ENCODE measurements at regions not wholly inside any gene's neighbourhood (a gene's known extent, or its start where the extent isn't known, plus 50 kb on each side); places are given as distances from the start of the nearest gene placed in this dataset.

DNA sequence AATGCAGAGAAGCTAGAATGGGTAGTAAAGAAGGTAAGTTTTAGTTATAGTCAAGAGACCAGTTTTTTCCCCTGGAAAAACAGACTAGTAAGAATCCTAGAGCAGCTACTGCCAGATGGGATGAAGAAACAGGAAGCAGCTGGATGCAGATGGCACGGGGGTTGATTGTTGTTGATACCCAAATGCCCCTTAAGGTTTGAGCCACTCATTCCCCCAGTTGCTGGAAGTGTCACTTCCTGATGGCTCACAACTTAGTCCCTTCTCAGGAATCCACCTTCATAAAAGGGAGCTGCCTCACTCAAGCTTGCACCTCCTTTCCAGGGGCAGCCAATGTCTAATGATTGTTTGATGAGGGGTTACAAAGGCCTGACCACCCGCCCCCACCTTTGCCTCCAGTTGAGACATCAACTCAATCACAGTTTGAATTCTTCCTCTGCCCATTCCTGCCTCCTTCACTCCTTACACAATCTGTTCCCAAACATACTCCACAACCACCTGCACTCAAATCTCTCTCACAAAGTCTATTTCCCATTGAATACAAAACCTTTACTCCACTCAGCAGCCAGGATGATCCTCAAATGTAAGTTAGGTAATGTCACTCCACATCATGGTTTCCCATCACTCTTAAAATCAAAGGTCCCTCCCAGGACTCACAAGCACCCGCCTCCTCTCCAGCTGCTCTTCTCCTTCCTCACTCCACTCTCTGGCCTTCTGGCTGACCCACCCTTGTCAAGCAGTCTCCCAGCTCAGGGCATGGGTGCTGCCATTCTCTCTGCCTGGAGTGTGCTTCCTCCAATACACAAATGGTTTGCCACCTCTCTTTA, 450.1 kb upstream of the THBS1 start:
- 99% methylated on average over 3 of the region's 3 CpGs for WGBS (ENCODE audit: low lambda C conversion rate)
- peaks cover 48% of the 10 kb centered on the region for H3K4me1 ChIP-seq (ENCODE audit: insufficient read depth, low read length)

More for the DNA sequence above, 450.1 kb upstream of the THBS1 start:
- intact Hi-C loops (cut with micrococcal nuclease; ENCODE audit: unreplicated experiment): no loop called here
- Histone ChIP-seq H4K20me1 (ENCODE audit: insufficient read depth, low read length) (no peaks in the 10 kb centered on the region), H2AFZ (ENCODE audit: low read length) (no peak overlapping the region), H3K27ac (ENCODE audit: extremely low read length, insufficient read depth, low read length) (no peak overlapping the region), H3K9me3 (ENCODE audit: low read length) (no peaks in the 10 kb centered on the region), H3K36me3 (replicated peaks in 1 of 2; ENCODE audit: control insufficient read depth in 1 of 2, insufficient read depth in 2 of 2, low read length in 2 of 2) (no peaks in the 10 kb centered on the region), H3K4me3 (replicated peaks in 1 of 3; ENCODE audit: insufficient read depth in 1 of 3, low read depth in 2 of 3, low read length in 3 of 3) (no peak overlapping the region), H3K27me3 (ENCODE audit: control insufficient read depth in 1 of 2, insufficient read depth in 2 of 2, low read length in 2 of 2) (no peaks in the 10 kb centered on the region), H3K79me2 (ENCODE audit: insufficient read depth, low read length) (no peaks in the 10 kb centered on the region), H3K4me2 (ENCODE audit: low read depth, low read length) (no peak overlapping the region), H3K9ac (ENCODE audit: insufficient read depth, low read depth, low read length) (no peak overlapping the region; the same call in 1 of the 2 replicates)
- CTCF ChIA-PET (ENCODE audit: low intra/inter-chr PET ratio, low total read pairs): no interaction called here
- DNase-seq (ENCODE audit: low spot score) (no peak), ATAC-seq (no peak), FAIRE-seq (no peak)
- BruUV-seq (replicated peaks): no TSS peak
- TF ChIP-seq, protein P1, sequence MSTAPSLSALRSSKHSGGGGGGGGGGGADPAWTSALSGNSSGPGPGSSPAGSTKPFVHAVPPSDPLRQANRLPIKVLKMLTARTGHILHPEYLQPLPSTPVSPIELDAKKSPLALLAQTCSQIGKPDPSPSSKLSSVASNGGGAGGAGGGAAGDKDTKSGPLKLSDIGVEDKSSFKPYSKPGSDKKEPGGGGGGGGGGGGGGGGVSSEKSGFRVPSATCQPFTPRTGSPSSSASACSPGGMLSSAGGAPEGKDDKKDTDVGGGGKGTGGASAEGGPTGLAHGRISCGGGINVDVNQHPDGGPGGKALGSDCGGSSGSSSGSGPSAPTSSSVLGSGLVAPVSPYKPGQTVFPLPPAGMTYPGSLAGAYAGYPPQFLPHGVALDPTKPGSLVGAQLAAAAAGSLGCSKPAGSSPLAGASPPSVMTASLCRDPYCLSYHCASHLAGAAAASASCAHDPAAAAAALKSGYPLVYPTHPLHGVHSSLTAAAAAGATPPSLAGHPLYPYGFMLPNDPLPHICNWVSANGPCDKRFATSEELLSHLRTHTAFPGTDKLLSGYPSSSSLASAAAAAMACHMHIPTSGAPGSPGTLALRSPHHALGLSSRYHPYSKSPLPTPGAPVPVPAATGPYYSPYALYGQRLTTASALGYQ (CRISPR knock-in tag; IDR thresholded peaks at IDR 0.05): no peak
- no peak for TF ChIP-seq ZMYM2 (CRISPR knock-in tag; IDR thresholded peaks at IDR 0.05)
- TF ChIP-seq MBD4 (IDR thresholded peaks at IDR 0.05; ENCODE audit: borderline replicate concordance, low read length): no peak
- no peak for TF ChIP-seq ZNF382 (CRISPR knock-in tag; IDR thresholded peaks at IDR 0.05; ENCODE audit: borderline replicate concordance)
- no peak for TF ChIP-seq ZNF678 (CRISPR knock-in tag; IDR thresholded peaks at IDR 0.05)
- TF ChIP-seq, protein P2, sequence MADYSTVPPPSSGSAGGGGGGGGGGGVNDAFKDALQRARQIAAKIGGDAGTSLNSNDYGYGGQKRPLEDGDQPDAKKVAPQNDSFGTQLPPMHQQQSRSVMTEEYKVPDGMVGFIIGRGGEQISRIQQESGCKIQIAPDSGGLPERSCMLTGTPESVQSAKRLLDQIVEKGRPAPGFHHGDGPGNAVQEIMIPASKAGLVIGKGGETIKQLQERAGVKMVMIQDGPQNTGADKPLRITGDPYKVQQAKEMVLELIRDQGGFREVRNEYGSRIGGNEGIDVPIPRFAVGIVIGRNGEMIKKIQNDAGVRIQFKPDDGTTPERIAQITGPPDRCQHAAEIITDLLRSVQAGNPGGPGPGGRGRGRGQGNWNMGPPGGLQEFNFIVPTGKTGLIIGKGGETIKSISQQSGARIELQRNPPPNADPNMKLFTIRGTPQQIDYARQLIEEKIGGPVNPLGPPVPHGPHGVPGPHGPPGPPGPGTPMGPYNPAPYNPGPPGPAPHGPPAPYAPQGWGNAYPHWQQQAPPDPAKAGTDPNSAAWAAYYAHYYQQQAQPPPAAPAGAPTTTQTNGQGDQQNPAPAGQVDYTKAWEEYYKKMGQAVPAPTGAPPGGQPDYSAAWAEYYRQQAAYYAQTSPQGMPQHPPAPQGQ (CRISPR knock-in tag; IDR thresholded peaks at IDR 0.05; ENCODE audit: borderline replicate concordance): no peak
- TF ChIP-seq, protein P3, sequence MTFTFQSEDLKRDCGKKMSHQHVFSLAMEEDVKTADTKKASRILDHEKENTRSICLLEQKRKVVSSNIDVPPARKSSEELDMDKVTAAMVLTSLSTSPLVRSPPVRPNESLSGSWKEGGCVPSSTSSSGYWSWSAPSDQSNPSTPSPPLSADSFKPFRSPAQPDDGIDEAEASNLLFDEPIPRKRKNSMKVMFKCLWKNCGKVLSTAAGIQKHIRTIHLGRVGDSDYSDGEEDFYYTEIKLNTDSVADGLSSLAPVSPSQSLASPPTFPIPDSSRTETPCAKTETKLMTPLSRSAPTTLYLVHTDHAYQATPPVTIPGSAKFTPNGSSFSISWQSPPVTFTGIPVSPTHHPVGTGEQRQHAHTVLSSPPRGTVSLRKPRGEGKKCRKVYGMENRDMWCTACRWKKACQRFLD (CRISPR knock-in tag; IDR thresholded peaks at IDR 0.05; ENCODE audit: borderline replicate concordance): no peak
- no peak for TF ChIP-seq RELA (CRISPR knock-in tag; IDR thresholded peaks at IDR 0.05)
- TF ChIP-seq SP1 (IDR thresholded peaks at IDR 0.05): no peak
- no peak for TF ChIP-seq SP1 (CRISPR knock-in tag; IDR thresholded peaks at IDR 0.05)
- in situ Hi-C loops (cut with HindIII; ENCODE audit: extremely low pct_ligation_motif_present, low pct_unique_long_range_greater_than_20kb): no loop called here
- POLR2A ChIA-PET: interaction anchor here (0.6 kb wide), 1 partner anchor 11 kb away, joined by 3 read pairs; no protein-coding TSS in a partner anchor
